GM23248 (cell line): ENCODE measurements at regions not wholly inside any gene's neighbourhood (a gene's known extent, or its start where the extent isn't known, plus 50 kb on each side); places are given as distances from the start of the nearest gene placed in this dataset.

Source experiments
- EZH2 ChIP-seq: fragments of 200-600 bp; sonication (generic); IDR thresholded peaks from 2 replicates; pipeline ENCODE4 v1.6.1; 2018; ENCODE audit warnings: antibody characterized with exemption, mild to moderate bottlenecking; ENCODE audit not compliant: insufficient read depth, poor library complexity, severe bottlenecking
- EZH2phosphoT487 ChIP-seq: fragments of 200-600 bp; sonication (generic); IDR thresholded peaks from 2 replicates; pipeline ENCODE4 v1.6.1; 2018; ENCODE audit warnings: antibody characterized with exemption, moderate library complexity, mild to moderate bottlenecking, low read depth; ENCODE audit not compliant: insufficient read depth

DNA sequence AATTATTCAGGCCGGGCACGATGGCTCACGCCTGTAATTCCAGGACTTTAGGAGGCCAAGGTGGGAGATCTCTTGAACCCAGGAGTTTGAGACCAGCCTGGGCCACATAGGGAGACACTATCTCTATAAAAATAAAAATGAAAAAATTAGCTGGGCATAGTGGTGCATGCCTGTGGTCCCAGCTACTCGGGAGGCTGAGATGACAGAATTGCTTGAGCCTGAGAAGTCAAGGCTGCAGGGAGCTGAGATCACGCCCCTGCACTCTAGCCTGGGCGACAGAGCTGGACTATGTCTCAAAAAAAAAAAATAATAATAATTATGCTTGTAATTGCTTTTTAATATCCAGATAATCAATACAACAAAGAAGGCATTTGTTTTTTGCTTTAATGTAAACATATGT lies 91.3 kb downstream of the RIPK4 start:
- TF ChIP-seq EZH2 = no peak
- no peak for TF ChIP-seq EZH2phosphoT487
